ENCODE measurements at regions not wholly inside any gene's neighbourhood (a gene's known extent, or its start where the extent isn't known, plus 50 kb on each side); places are given as distances from the start of the nearest gene placed in this dataset.

GRCh38 chr12:77239617-77240016 lies 174.2 kb upstream of the E2F7 start:
- ChIA-PET CTCF (interaction anchor here (1.3 kb wide), 1 partner anchor 9 kb away, joined by 3 read pairs; no protein-coding TSS in a partner anchor), POLR2A (no interaction called here)
- 57% methylated on average over 1 of the region's 1 CpG for whole genome bisulfite sequencing (ENCODE audit: low lambda C conversion rate)

GRCh38 chr12:77238335-77238734 lies 173.0 kb upstream of the E2F7 start:
- Histone ChIP-seq H3K4me1 (ENCODE audit: control insufficient read depth in 1 of 2, insufficient read depth in 2 of 2, low read depth in 1 of 2, low read length in 1 of 2) (no peaks in the 10 kb centered on the region), H4K20me1 (ENCODE audit: insufficient read depth) (no peaks in the 10 kb centered on the region), H3K4me3 (ENCODE audit: low read depth in 2 of 2, low read length in 1 of 2) (no peak overlapping the region), H3K9ac (no peak overlapping the region), H3K36me3 (replicated peaks in 1 of 2; ENCODE audit: control insufficient read depth in 1 of 2, insufficient read depth in 2 of 2, low read length in 1 of 2) (no peaks in the 10 kb centered on the region), H2AFZ (ENCODE audit: low read depth) (0 out of 2 replicates have a peak overlapping the region, but pooled peaks have one; percentile 13), H3F3A (replicated peaks; ENCODE audit: insufficient read depth) (no peaks in the 10 kb centered on the region), H3K4me2 (no peak overlapping the region), H3K79me2 (ENCODE audit: insufficient read depth) (no peaks in the 10 kb centered on the region), H3K9me3 (no peaks in the 10 kb centered on the region), H3K27ac (ENCODE audit: low read depth in 2 of 2, low read length in 1 of 2) (no peak overlapping the region), H3K9me2 (no peaks in the 10 kb centered on the region), H3K27me3 (ENCODE audit: insufficient read depth) (no peaks in the 10 kb centered on the region)
- DNase-seq: no peak
- ChIA-PET POLR2A (no interaction called here), CTCF (no interaction called here)
- 38% methylated on average over 2 of the region's 2 CpGs for WGBS (ENCODE audit: low lambda C conversion rate)
- no peak for TF ChIP-seq NFIC (IDR thresholded peaks at IDR 0.05; ENCODE audit: borderline replicate concordance)
- TF ChIP-seq POLR2AphosphoS5 (IDR thresholded peaks at IDR 0.05; ENCODE audit: low read depth, low read length): no peak
- no peak for TF ChIP-seq RAD21 (IDR thresholded peaks at IDR 0.05; ENCODE audit: low read length)
- no peak for TF ChIP-seq JUND (IDR thresholded peaks at IDR 0.05)
- no peak for TF ChIP-seq MXI1 (IDR thresholded peaks at IDR 0.05; ENCODE audit: low read depth, low read length)
- no peak for TF ChIP-seq CHD2 (IDR thresholded peaks at IDR 0.05; ENCODE audit: low read length, partially characterized antibody)
- TF ChIP-seq ELF1 (IDR thresholded peaks at IDR 0.05): no peak
- TF ChIP-seq IRF3 (IDR thresholded peaks at IDR 0.05; ENCODE audit: low read depth, low read length): no peak
- TF ChIP-seq FOXJ3 (CRISPR knock-in tag; IDR thresholded peaks at IDR 0.05): no peak
- TF ChIP-seq MAX (IDR thresholded peaks at IDR 0.05; ENCODE audit: low read depth): no peak
- no peak for TF ChIP-seq ZBTB33 (IDR thresholded peaks at IDR 0.05; ENCODE audit: borderline replicate concordance, low read depth)
- no peak for TF ChIP-seq USF2 (IDR thresholded peaks at IDR 0.05; ENCODE audit: borderline replicate concordance, low read depth, low read length)
- TF ChIP-seq RFX5 (IDR thresholded peaks at IDR 0.05; ENCODE audit: low read length): no peak
- no peak for TF ChIP-seq EZH2phosphoT487 (IDR thresholded peaks at IDR 0.05; ENCODE audit: borderline replicate concordance, low read depth)
- TF ChIP-seq FOSL2 (IDR thresholded peaks at IDR 0.05; ENCODE audit: borderline replicate concordance, low read depth): no peak
- TF ChIP-seq PBX3 (IDR thresholded peaks at IDR 0.05): no peak
- no peak for TF ChIP-seq YY1 (IDR thresholded peaks at IDR 0.05; ENCODE audit: low read depth)
- TF ChIP-seq FOXM1 (IDR thresholded peaks at IDR 0.05; ENCODE audit: low read depth): no peak

More at GRCh38 chr12:77239617-77240016, 174.2 kb upstream of the E2F7 start:
- TF ChIP-seq TCF12 (IDR thresholded peaks at IDR 0.05): no peak
- no peak for TF ChIP-seq RXRA (IDR thresholded peaks at IDR 0.05; ENCODE audit: borderline replicate concordance, low read depth)
- Histone ChIP-seq H3K36me3 (replicated peaks in 1 of 2; ENCODE audit: control insufficient read depth in 1 of 2, insufficient read depth in 2 of 2, low read length in 1 of 2) (no peaks in the 10 kb centered on the region), H3K9me2 (no peaks in the 10 kb centered on the region), H3F3A (replicated peaks; ENCODE audit: insufficient read depth) (no peaks in the 10 kb centered on the region), H4K20me1 (ENCODE audit: insufficient read depth) (no peaks in the 10 kb centered on the region), H3K9me3 (no peaks in the 10 kb centered on the region), H3K79me2 (ENCODE audit: insufficient read depth) (no peaks in the 10 kb centered on the region), H3K27me3 (ENCODE audit: insufficient read depth) (no peaks in the 10 kb centered on the region), H3K4me1 (ENCODE audit: control insufficient read depth in 1 of 2, insufficient read depth in 2 of 2, low read depth in 1 of 2, low read length in 1 of 2) (no peaks in the 10 kb centered on the region), H3K27ac (ENCODE audit: low read depth in 2 of 2, low read length in 1 of 2) (no peak overlapping the region), H3K9ac (no peak overlapping the region), H3K4me2 (no peak overlapping the region), H3K4me3 (ENCODE audit: low read depth in 2 of 2, low read length in 1 of 2) (no peak overlapping the region), H2AFZ (ENCODE audit: low read depth) (no peak overlapping the region)
- no peak for DNase-seq
